Prostate gland (tissue), 2 donors: ENCODE measurements at regions not wholly inside any gene's neighbourhood (a gene's known extent, or its start where the extent isn't known, plus 50 kb on each side); places are given as distances from the start of the nearest gene placed in this dataset.

Source experiments
- DNase-seq: peaks from one replicate; pipeline ENCODE4 v3.0.0-alpha.2; 2019; ENCODE audit warnings: low spot score
- H3K27ac ChIP-seq, 2 donors: fragments of 200-600 bp; sonication (generic); 2 replicates each; pipeline ENCODE4 v1.5.1; 2017 to 2019
- H3K27me3 ChIP-seq: fragments of 200-600 bp; sonication (generic); replicated peaks from 2 replicates; pipeline ENCODE4 v1.5.1; 2019; ENCODE audit not compliant: insufficient read depth
- H3K36me3 ChIP-seq, 2 donors: fragments of 200-600 bp; sonication (generic); 1 replicate in 1 of 2; 2 replicates in 1 of 2; pipeline versions ENCODE4 v1.5.1 to v1.8.1; 2017 to 2019
- H3K4me1 ChIP-seq: fragments of 200-600 bp; sonication (generic); replicated peaks from 2 replicates; pipeline ENCODE4 v1.5.1; 2019
- H3K4me3 ChIP-seq, 2 donors: fragments of 200-600 bp; sonication (generic); 2 replicates each; pipeline ENCODE4 v1.5.1; 2017 to 2019
- H3K9me3 ChIP-seq: fragments of 200-600 bp; sonication (generic); 2 replicates; pipeline ENCODE4 v1.5.1; 2017
- POLR2A ChIP-seq: fragments of 450-650 bp; IDR thresholded peaks from one replicate; pipeline ENCODE4 v1.6.1; 2016; ENCODE audit warnings: antibody characterized with exemption, mild to moderate bottlenecking
- POLR2AphosphoS5 ChIP-seq: sonication (generic); formaldehyde crosslinking; IDR thresholded peaks from one replicate; pipeline ENCODE4 v1.6.1; 2017; ENCODE audit warnings: antibody characterized with exemption
- WGBS: methylation state at CpG from one replicate; pipeline ENCODE4 v1.1.5; 2018; 5-methylcytosine and 5-hydroxymethylcytosine counted together
- intact Hi-C: fragments of 100-400 bp; cut with DNase I; formaldehyde crosslinking; loops from one replicate; pipeline ENCODE4 v1.14.2; 2022
- TF ChIP-seq, protein P1 (sequence below), 4 experiments: fragments of 200-600 bp in 2 of 4; fragments of 450-650 bp in 2 of 4; sonication (generic) in 2 of 4; IDR thresholded peaks; 1 replicate in 3 of 4; 2 replicates in 1 of 4; pipeline ENCODE4 v1.5.1; 2016 to 2019; ENCODE audit warnings: antibody characterized with exemption in 4 of 4, mild to moderate bottlenecking in 2 of 4, moderate library complexity in 2 of 4

DNA sequence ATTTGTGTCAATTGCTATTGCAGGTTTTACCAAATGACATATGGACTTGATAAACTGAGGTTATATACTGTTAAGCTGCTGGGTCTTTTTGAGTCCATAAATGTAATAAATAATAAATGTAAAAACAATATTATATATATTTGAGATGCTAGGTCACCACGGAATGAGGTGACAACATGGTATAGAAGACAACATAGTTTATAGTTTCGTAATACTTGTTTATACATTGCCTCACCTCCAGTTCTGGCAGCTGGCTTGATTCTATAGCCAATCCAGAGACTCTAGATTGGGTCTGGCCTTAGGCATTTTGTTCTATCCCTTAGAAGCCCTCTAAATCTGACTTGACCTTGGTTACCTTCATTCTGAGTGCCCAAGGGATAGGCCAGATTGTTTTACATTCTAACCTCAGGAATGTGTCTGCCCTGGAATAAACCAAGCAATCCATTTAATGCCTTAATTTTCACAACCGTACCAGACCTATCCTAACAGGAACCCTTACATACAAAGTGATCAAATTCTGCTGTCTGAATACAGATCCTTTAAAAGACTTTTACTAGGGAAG lies 61.5 kb upstream of the STXBP5 start:
- Histone ChIP-seq H3K36me3 (no peaks in the 10 kb centered on the region), H3K27me3 (no peaks in the 10 kb centered on the region), H3K27ac (no peak overlapping the region), H3K4me3 (no peak overlapping the region), H3K4me1 (no peaks in the 10 kb centered on the region), H3K9me3 (no peaks in the 10 kb centered on the region)
- intact Hi-C loops = no loop called here
- no peak for TF ChIP-seq POLR2AphosphoS5
- TF ChIP-seq, protein P1, sequence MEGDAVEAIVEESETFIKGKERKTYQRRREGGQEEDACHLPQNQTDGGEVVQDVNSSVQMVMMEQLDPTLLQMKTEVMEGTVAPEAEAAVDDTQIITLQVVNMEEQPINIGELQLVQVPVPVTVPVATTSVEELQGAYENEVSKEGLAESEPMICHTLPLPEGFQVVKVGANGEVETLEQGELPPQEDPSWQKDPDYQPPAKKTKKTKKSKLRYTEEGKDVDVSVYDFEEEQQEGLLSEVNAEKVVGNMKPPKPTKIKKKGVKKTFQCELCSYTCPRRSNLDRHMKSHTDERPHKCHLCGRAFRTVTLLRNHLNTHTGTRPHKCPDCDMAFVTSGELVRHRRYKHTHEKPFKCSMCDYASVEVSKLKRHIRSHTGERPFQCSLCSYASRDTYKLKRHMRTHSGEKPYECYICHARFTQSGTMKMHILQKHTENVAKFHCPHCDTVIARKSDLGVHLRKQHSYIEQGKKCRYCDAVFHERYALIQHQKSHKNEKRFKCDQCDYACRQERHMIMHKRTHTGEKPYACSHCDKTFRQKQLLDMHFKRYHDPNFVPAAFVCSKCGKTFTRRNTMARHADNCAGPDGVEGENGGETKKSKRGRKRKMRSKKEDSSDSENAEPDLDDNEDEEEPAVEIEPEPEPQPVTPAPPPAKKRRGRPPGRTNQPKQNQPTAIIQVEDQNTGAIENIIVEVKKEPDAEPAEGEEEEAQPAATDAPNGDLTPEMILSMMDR (IDR thresholded peaks at IDR 0.05) = no peak
- no peak for TF ChIP-seq POLR2A
- 90% methylated on average over 3 of the region's 3 CpGs for WGBS
- no peak for DNase-seq

DNA sequence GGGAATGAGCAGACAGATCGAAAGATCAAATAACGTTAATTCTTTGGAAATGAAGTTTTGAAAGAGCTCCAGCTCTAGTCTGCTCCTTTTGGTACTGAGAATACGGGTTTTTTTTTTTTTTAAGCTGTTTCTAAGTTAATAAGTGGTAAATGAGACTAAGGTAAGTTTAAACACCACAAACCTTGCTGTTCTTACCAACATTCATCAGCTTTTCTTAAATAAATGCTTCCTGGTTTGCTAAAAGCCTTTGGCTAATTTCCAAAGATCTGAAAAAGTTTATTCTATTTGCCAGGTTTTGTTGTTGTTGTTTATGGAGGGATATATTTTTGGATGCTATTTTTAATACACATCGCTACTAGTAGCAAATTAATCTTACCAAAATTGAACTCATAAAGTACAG lies 55.1 kb upstream of the STXBP5 start:
- TF ChIP-seq POLR2A (no peak), POLR2AphosphoS5 (no peak)
- TF ChIP-seq, protein P1 (IDR thresholded peaks at IDR 0.05) = no peak
- Histone ChIP-seq H3K4me1 (no peaks in the 10 kb centered on the region), H3K36me3 (no peaks in the 10 kb centered on the region), H3K27ac (no peak overlapping the region), H3K27me3 (no peaks in the 10 kb centered on the region), H3K9me3 (no peaks in the 10 kb centered on the region), H3K4me3 (no peak overlapping the region)
- intact Hi-C loops = no loop called here
- DNase-seq = no peak
- 90% methylated on average over 4 of the region's 4 CpGs for WGBS

DNA sequence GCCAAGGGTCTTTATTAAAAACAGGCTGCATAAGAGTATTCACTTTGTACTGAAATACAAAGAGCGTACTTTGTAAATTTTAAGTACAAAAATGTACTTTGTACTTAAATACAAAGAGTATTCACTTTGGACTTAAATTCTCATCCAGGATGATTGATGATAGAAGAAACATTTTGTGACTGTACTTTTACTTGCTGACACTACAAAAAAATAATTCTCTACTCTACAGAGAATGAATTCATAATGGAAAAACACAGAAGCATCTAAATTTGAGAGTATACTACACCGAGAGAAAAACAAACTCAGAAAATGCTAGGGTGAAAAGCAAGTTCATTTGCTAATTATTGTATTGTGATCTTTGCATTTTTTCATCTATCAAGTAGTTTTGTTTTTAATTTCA lies 54.4 kb upstream of the STXBP5 start:
- TF ChIP-seq POLR2A = no peak
- no peak for TF ChIP-seq POLR2AphosphoS5
- TF ChIP-seq, protein P1 (IDR thresholded peaks at IDR 0.05) = no peak
- no peaks in the 10 kb centered on the region for H3K36me3 ChIP-seq
- 91% methylated on average over 2 of the region's 2 CpGs for WGBS
- no peaks in the 10 kb centered on the region for H3K9me3 ChIP-seq
- H3K27ac ChIP-seq = no peak overlapping the region
- DNase-seq = no peak
- H3K4me1 ChIP-seq = no peaks in the 10 kb centered on the region
- intact Hi-C loops = no loop called here
- H3K27me3 ChIP-seq = no peaks in the 10 kb centered on the region
- H3K4me3 ChIP-seq = no peak overlapping the region

DNA sequence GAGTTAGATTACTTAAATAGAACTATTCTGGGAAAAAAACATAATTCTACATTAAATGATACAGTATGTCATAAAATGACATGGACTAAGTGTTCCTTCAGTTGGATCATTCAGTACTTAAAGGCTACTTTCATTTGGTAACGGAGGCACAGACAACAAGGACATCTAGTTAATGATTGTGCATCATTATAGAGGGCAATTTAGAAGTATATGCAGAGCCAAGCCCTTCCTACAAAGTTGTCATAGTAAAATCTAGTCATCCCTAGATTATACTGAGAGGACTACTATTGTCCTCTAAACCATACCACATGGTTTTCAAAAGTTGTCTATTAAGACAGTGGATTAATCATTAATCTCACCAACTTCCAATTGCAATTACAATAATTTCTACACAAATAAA lies 53.9 kb upstream of the STXBP5 start:
- no peak for TF ChIP-seq POLR2A
- TF ChIP-seq, protein P1 (IDR thresholded peaks at IDR 0.05) = no peak
- no peak for TF ChIP-seq POLR2AphosphoS5
- intact Hi-C loops = no loop called here
- 44% methylated on average over 1 of the region's 1 CpG for WGBS
- Histone ChIP-seq H3K27me3 (no peaks in the 10 kb centered on the region), H3K4me1 (no peaks in the 10 kb centered on the region), H3K36me3 (no peaks in the 10 kb centered on the region), H3K27ac (no peak overlapping the region), H3K9me3 (no peaks in the 10 kb centered on the region), H3K4me3 (no peak overlapping the region)
- DNase-seq = no peak
